ENCODE measurements at regions not wholly inside any gene's neighbourhood (a gene's known extent, or its start where the extent isn't known, plus 50 kb on each side); places are given as distances from the start of the nearest gene placed in this dataset.
"Not testable (repeated sequence)": the region's sequence is repeated elsewhere in the genome, so short reads cannot be mapped to it uniquely, and the experiment has no call there.

GRCh38 chr4:187750652-187751051, 244.9 kb upstream of the ZFP42 start:
- not testable (repeated sequence) for TF ChIP-seq CTCF (IDR thresholded peaks at IDR 0.05; ENCODE audit: insufficient read depth, low read length, poor library complexity, severe bottlenecking); EZH2phosphoT487 (conservative IDR thresholded peaks at IDR 0.05; ENCODE audit: low read length)

Measured in SU-DHL-6 (cell line).